Keratinocyte (primary cell): ENCODE measurements at regions not wholly inside any gene's neighbourhood (a gene's known extent, or its start where the extent isn't known, plus 50 kb on each side); places are given as distances from the start of the nearest gene placed in this dataset.
A peak's percentile ranks its signal among the peaks of the same experiment; 100 is the strongest.

Experiments used
- DNase-seq: peaks from one replicate; pipeline ENCODE4 v3.0.0-alpha.2; 2011; ENCODE audit warnings: low read depth, missing footprints, low spot score
- FAIRE-seq: peaks from 2 replicates; lab custom pipeline; 2011; peaks lifted over from hg19 to GRCh38; lab: Jason Lieb, UNC
- H2AFZ ChIP-seq: 2 replicates; pipeline ENCODE4 v1.6.0; 2012; ENCODE audit warnings: low read length, control low read depth, inconsistent platforms; ENCODE audit not compliant: control insufficient read depth
- H3K27ac ChIP-seq: 2 replicates; pipeline ENCODE4 v1.5.1; 2011; ENCODE audit warnings: low read length; ENCODE audit not compliant: control insufficient read depth, insufficient read depth
- H3K27me3 ChIP-seq: 3 replicates; pipeline ENCODE4 v1.6.0; 2011; ENCODE audit warnings: low read length; ENCODE audit not compliant: control insufficient read depth, insufficient read depth; ENCODE audit errors: extremely low read depth
- H3K36me3 ChIP-seq, 2 experiments: 2 replicates in 1 of 2; 3 replicates in 1 of 2; pipeline ENCODE4 v1.5.1; 2011; ENCODE audit warnings: low read length in 2 of 2, mild to moderate bottlenecking in 1 of 2; ENCODE audit not compliant: control insufficient read depth in 2 of 2, insufficient read depth in 2 of 2; ENCODE audit errors: extremely low read depth in 1 of 2
- H3K4me1 ChIP-seq: 3 replicates; pipeline ENCODE4 v1.5.1; 2011; ENCODE audit warnings: low read length; ENCODE audit not compliant: control insufficient read depth, insufficient read depth; ENCODE audit errors: extremely low read depth
- H3K4me2 ChIP-seq: 3 replicates; pipeline ENCODE4 v1.6.0; 2011; ENCODE audit warnings: low read depth, low read length; ENCODE audit not compliant: control insufficient read depth, insufficient read depth; ENCODE audit errors: extremely low read depth
- H3K4me3 ChIP-seq, 3 experiments: fragments of 200-600 bp in 1 of 3; sonication (generic) in 1 of 3; 2 replicates in 2 of 3; 3 replicates in 1 of 3; pipeline ENCODE4 v1.5.1; 2011 to 2016; ENCODE audit warnings: low read length in 3 of 3, mild to moderate bottlenecking in 3 of 3, control low read depth in 2 of 3, inconsistent platforms in 1 of 3, low read depth in 1 of 3, mixed read lengths in 1 of 3, mixed run types in 1 of 3, moderate library complexity in 1 of 3; ENCODE audit not compliant: control insufficient read depth in 2 of 3, insufficient read depth in 2 of 3; ENCODE audit errors: extremely low read depth in 1 of 3
- H3K79me2 ChIP-seq: 2 replicates; pipeline ENCODE4 v1.6.0; 2012; ENCODE audit warnings: low read length; ENCODE audit not compliant: control insufficient read depth, insufficient read depth
- H3K9ac ChIP-seq: 3 replicates; pipeline ENCODE4 v1.6.0; 2011; ENCODE audit warnings: low read length; ENCODE audit not compliant: control insufficient read depth, insufficient read depth; ENCODE audit errors: extremely low read depth
- H3K9me1 ChIP-seq: 3 replicates; pipeline ENCODE4 v1.6.0; 2011; ENCODE audit warnings: low read length; ENCODE audit not compliant: control insufficient read depth, insufficient read depth; ENCODE audit errors: extremely low read depth
- H3K9me3 ChIP-seq: 2 replicates; pipeline ENCODE4 v1.5.1; 2012; ENCODE audit warnings: low read depth, low read length; ENCODE audit not compliant: control insufficient read depth
- H4K20me1 ChIP-seq: 3 replicates; pipeline ENCODE4 v1.6.0; 2011; ENCODE audit warnings: low read length; ENCODE audit not compliant: control insufficient read depth, insufficient read depth; ENCODE audit errors: extremely low read depth
- EZH2 ChIP-seq: IDR thresholded peaks from one replicate; pipeline ENCODE4 v1.6.1; 2012; ENCODE audit warnings: inconsistent platforms, mild to moderate bottlenecking, low read length, moderate library complexity
- dilution Hi-C: fragments of 300-500 bp; cut with MboI; formaldehyde crosslinking; loops from one replicate; pipeline ENCODE4 v1.7.0; 2020; ENCODE audit warnings: low sequenced_read_pairs; ENCODE audit not compliant: extremely low pct_ligation_motif_present
- small RNA-seq, 3 experiments: library from RNA; depleted of rRNA; stranded (forward); fragments of <200 nt; gene quantifications; one replicate each; pipeline ENCODE3, GENCODE V24; 2012; ENCODE audit warnings: low read depth in 3 of 3, low replicate concordance in 1 of 3; ENCODE audit not compliant: insufficient read length in 3 of 3
- TF ChIP-seq, protein P1 (sequence below), 3 experiments: IDR thresholded peaks in 1 of 3; conservative IDR thresholded peaks in 1 of 3; optimal IDR thresholded peaks in 1 of 3; 2 replicates in 2 of 3; 3 replicates in 1 of 3; pipeline versions ENCODE3 to v1.5.1; 2011; ENCODE audit warnings: low read length in 3 of 3, mild to moderate bottlenecking in 3 of 3, moderate library complexity in 2 of 3, control low read depth in 1 of 3, inconsistent platforms in 1 of 3; ENCODE audit not compliant: insufficient read depth in 2 of 3; ENCODE audit errors: extremely low read depth in 1 of 3

DNA sequence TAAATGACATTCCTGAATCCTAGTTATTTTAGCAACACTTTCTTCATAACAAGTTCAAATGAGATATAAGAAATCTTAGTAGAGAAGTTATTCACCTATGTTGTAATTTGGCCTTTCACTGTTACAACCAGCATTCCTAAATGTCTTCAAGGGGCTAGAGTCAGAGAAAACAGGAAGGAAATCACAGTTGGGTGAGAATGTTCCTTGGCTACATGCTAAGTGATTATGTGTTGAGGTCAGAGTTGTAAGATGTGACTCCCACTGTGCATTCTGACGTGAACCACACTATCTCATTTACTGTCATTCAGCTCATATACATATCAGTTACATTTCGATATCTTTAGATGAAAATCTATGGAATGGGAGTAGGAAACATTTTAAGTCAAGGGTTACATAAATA is 51.0 kb upstream of the MLIP start:
- Histone ChIP-seq H3K27me3 (no peaks in the 10 kb centered on the region), H2AFZ (peak overlapping the region; percentile 42), H4K20me1 (no peaks in the 10 kb centered on the region), H3K4me2 (no peak overlapping the region), H3K27ac (no peak overlapping the region), H3K36me3 (no peaks in the 10 kb centered on the region), H3K9me1 (no peaks in the 10 kb centered on the region), H3K79me2 (no peaks in the 10 kb centered on the region), H3K9me3 (no peaks in the 10 kb centered on the region), H3K9ac (no peak overlapping the region), H3K4me3 (no peak overlapping the region), H3K4me1 (no peaks in the 10 kb centered on the region)
- dilution Hi-C loops: no loop called here
- no peak for FAIRE-seq
- DNase-seq: no peak
- no peak for TF ChIP-seq EZH2
- TF ChIP-seq, protein P1, sequence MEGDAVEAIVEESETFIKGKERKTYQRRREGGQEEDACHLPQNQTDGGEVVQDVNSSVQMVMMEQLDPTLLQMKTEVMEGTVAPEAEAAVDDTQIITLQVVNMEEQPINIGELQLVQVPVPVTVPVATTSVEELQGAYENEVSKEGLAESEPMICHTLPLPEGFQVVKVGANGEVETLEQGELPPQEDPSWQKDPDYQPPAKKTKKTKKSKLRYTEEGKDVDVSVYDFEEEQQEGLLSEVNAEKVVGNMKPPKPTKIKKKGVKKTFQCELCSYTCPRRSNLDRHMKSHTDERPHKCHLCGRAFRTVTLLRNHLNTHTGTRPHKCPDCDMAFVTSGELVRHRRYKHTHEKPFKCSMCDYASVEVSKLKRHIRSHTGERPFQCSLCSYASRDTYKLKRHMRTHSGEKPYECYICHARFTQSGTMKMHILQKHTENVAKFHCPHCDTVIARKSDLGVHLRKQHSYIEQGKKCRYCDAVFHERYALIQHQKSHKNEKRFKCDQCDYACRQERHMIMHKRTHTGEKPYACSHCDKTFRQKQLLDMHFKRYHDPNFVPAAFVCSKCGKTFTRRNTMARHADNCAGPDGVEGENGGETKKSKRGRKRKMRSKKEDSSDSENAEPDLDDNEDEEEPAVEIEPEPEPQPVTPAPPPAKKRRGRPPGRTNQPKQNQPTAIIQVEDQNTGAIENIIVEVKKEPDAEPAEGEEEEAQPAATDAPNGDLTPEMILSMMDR (optimal IDR thresholded peaks at IDR 0.05 in 1 of 3, IDR thresholded peaks at IDR 0.05 in 1 of 3, conservative IDR thresholded peaks at IDR 0.05 in 1 of 3; ENCODE audit: extremely low read depth in 1 of 3, insufficient read depth in 2 of 3, low read length in 3 of 3): no peak

Small RNAs in the stretch of these regions (small RNA-seq; reads per million reads assigned to genes)
- 0 reads per million in 3 experiments for gene ERHP2
